ENCODE measurements at regions not wholly inside any gene's neighbourhood (a gene's known extent, or its start where the extent isn't known, plus 50 kb on each side); places are given as distances from the start of the nearest gene placed in this dataset.

DNA sequence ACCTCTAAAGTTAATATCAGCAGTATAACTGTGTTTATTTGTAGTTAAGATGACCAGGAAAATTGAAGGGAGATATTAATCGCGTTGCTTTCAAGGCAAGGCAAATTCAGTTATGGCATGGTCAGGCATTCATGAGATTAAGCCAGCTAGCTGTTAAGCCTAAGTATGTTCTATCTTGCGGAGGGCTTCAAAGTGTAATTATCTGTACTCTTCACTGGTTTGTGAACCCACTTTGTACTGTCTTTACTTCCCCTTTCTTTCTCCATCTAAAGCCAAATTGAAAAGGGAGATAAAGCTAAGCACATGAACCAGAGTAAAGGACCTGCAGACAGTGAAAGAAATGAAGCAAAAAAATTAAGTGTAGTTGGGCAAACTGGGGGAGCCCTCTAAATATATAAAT, 483.1 kb upstream of the NRP1 start:
- TF ChIP-seq CTCF (IDR thresholded peaks at IDR 0.05; ENCODE audit: insufficient read depth, low read length), result no peak
- TF ChIP-seq GABPA (IDR thresholded peaks at IDR 0.05; ENCODE audit: low read depth), result no peak
- TF ChIP-seq POLR2AphosphoS5 (IDR thresholded peaks at IDR 0.05; ENCODE audit: low read depth), result no peak
- Histone ChIP-seq H3K4me3 (replicated peaks; ENCODE audit: insufficient read depth, low read length) (no peak overlapping the region), H3K27ac (replicated peaks) (no peak overlapping the region), H3K27me3 (ENCODE audit: insufficient read depth, poor library complexity, severe bottlenecking) (no peaks in the 10 kb centered on the region)
- DNase-seq (ENCODE audit: low read depth in 1 of 2, low spot score in 1 of 2), result no peak

GRCh38 chr10:33815776-33816175, 481.3 kb upstream of the NRP1 start:
- Histone ChIP-seq H3K27ac (replicated peaks) (no peak overlapping the region), H3K4me3 (replicated peaks; ENCODE audit: insufficient read depth, low read length) (no peak overlapping the region), H3K27me3 (ENCODE audit: insufficient read depth, poor library complexity, severe bottlenecking) (no peaks in the 10 kb centered on the region)
- DNase-seq (ENCODE audit: low read depth in 1 of 2, low spot score in 1 of 2), result no peak
- TF ChIP-seq, protein P1, sequence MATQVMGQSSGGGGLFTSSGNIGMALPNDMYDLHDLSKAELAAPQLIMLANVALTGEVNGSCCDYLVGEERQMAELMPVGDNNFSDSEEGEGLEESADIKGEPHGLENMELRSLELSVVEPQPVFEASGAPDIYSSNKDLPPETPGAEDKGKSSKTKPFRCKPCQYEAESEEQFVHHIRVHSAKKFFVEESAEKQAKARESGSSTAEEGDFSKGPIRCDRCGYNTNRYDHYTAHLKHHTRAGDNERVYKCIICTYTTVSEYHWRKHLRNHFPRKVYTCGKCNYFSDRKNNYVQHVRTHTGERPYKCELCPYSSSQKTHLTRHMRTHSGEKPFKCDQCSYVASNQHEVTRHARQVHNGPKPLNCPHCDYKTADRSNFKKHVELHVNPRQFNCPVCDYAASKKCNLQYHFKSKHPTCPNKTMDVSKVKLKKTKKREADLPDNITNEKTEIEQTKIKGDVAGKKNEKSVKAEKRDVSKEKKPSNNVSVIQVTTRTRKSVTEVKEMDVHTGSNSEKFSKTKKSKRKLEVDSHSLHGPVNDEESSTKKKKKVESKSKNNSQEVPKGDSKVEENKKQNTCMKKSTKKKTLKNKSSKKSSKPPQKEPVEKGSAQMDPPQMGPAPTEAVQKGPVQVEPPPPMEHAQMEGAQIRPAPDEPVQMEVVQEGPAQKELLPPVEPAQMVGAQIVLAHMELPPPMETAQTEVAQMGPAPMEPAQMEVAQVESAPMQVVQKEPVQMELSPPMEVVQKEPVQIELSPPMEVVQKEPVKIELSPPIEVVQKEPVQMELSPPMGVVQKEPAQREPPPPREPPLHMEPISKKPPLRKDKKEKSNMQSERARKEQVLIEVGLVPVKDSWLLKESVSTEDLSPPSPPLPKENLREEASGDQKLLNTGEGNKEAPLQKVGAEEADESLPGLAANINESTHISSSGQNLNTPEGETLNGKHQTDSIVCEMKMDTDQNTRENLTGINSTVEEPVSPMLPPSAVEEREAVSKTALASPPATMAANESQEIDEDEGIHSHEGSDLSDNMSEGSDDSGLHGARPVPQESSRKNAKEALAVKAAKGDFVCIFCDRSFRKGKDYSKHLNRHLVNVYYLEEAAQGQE (IDR thresholded peaks at IDR 0.05; ENCODE audit: insufficient replicate concordance, low read depth), result no peak
- no peak for TF ChIP-seq POLR2AphosphoS5 (IDR thresholded peaks at IDR 0.05; ENCODE audit: low read depth)
- no peak for TF ChIP-seq SPI1 (IDR thresholded peaks at IDR 0.05; ENCODE audit: borderline replicate concordance, low read depth)

- no peak for TF ChIP-seq GABPA (IDR thresholded peaks at IDR 0.05; ENCODE audit: low read depth)
- TF ChIP-seq, protein P1 (IDR thresholded peaks at IDR 0.05; ENCODE audit: insufficient replicate concordance, low read depth), result no peak
- no peak for TF ChIP-seq POLR2AphosphoS5 (IDR thresholded peaks at IDR 0.05; ENCODE audit: low read depth)
- no peak for TF ChIP-seq SPI1 (IDR thresholded peaks at IDR 0.05; ENCODE audit: borderline replicate concordance, low read depth)
- TF ChIP-seq CTCF (IDR thresholded peaks at IDR 0.05; ENCODE audit: insufficient read depth, low read length), result no peak
- Histone ChIP-seq H3K27ac (replicated peaks) (no peak overlapping the region), H3K4me3 (replicated peaks; ENCODE audit: insufficient read depth, low read length) (no peak overlapping the region), H3K27me3 (ENCODE audit: insufficient read depth, poor library complexity, severe bottlenecking) (no peaks in the 10 kb centered on the region)
- no peak for DNase-seq (ENCODE audit: low read depth in 1 of 2, low spot score in 1 of 2)
Measured at GRCh38 chr10:33813871-33814270, 479.4 kb upstream of the NRP1 start.

GRCh38 chr10:33813415-33813814, 478.9 kb upstream of the NRP1 start:
- H3K27me3 ChIP-seq (ENCODE audit: insufficient read depth, poor library complexity, severe bottlenecking), result no peaks in the 10 kb centered on the region
- TF ChIP-seq, protein P1 (IDR thresholded peaks at IDR 0.05; ENCODE audit: insufficient replicate concordance, low read depth), result no peak
- no peak overlapping the region for H3K4me3 ChIP-seq (replicated peaks; ENCODE audit: insufficient read depth, low read length)
- DNase-seq (ENCODE audit: low read depth in 1 of 2, low spot score in 1 of 2), result no peak
- no peak overlapping the region for H3K27ac ChIP-seq (replicated peaks)

Data from HL-60 (cell line).